HG03066 (cell line): ENCODE measurements at regions not wholly inside any gene's neighbourhood (a gene's known extent, or its start where the extent isn't known, plus 50 kb on each side); places are given as distances from the start of the nearest gene placed in this dataset.

Experiments used
- ATAC-seq: cut with Tn5 transposase; IDR thresholded peaks from one replicate; pipeline ENCODE4 v1.9.1; 2021; ENCODE audit warnings: low read depth; ENCODE audit not compliant: unreplicated experiment

GRCh38 chr6:113493991-113494390 is 363.2 kb upstream of the MARCKS start:
- ATAC-seq: no peak

GRCh38 chr6:113495521-113495920 is 361.6 kb upstream of the MARCKS start:
- ATAC-seq: no peak

GRCh38 chr6:113496166-113496565 is 361.0 kb upstream of the MARCKS start:
- no peak for ATAC-seq

- no peak for ATAC-seq
Observed at GRCh38 chr6:113500221-113500620, 356.9 kb upstream of the MARCKS start.

- ATAC-seq: no peak
Observed at GRCh38 chr6:113505084-113505699, 352.0 kb upstream of the MARCKS start.

GRCh38 chr6:113508249-113508648 is 348.9 kb upstream of the MARCKS start:
- no peak for ATAC-seq

- ATAC-seq: no peak
Observed at GRCh38 chr6:113511100-113511499, 346.0 kb upstream of the MARCKS start.

GRCh38 chr6:113512576-113512975 is 344.6 kb upstream of the MARCKS start:
- no peak for ATAC-seq

- no peak for ATAC-seq
Observed at GRCh38 chr6:113513086-113513485, 344.1 kb upstream of the MARCKS start.

- no peak for ATAC-seq
Observed at GRCh38 chr6:113522376-113522775, 334.8 kb upstream of the MARCKS start.

GRCh38 chr6:113524826-113525225 is 332.3 kb upstream of the MARCKS start:
- ATAC-seq: no peak

GRCh38 chr6:113526553-113526952 is 330.6 kb upstream of the MARCKS start:
- ATAC-seq: no peak

- no peak for ATAC-seq
Observed at GRCh38 chr6:113526995-113527394, 330.1 kb upstream of the MARCKS start.

- no peak for ATAC-seq
Observed at GRCh38 chr6:113528111-113528510, 329.0 kb upstream of the MARCKS start.

- no peak for ATAC-seq
Observed at GRCh38 chr6:113529196-113529595, 327.9 kb upstream of the MARCKS start.

GRCh38 chr6:113529879-113530278 is 327.3 kb upstream of the MARCKS start:
- ATAC-seq: no peak

- ATAC-seq: no peak
Observed at GRCh38 chr6:113530769-113531168, 326.4 kb upstream of the MARCKS start.

- ATAC-seq: no peak
Observed at GRCh38 chr6:113539202-113539601, 317.9 kb upstream of the MARCKS start.

GRCh38 chr6:113539623-113540022 is 317.5 kb upstream of the MARCKS start:
- no peak for ATAC-seq

- no peak for ATAC-seq
Observed at GRCh38 chr6:113540466-113540865, 316.7 kb upstream of the MARCKS start.

GRCh38 chr6:113551168-113551567 is 306.0 kb upstream of the MARCKS start:
- no peak for ATAC-seq

GRCh38 chr6:113556775-113557174 is 300.4 kb upstream of the MARCKS start:
- ATAC-seq: no peak

- no peak for ATAC-seq
Observed at GRCh38 chr6:113558431-113558830, 298.7 kb upstream of the MARCKS start.
